B cell (primary cell): ENCODE measurements at regions not wholly inside any gene's neighbourhood (a gene's known extent, or its start where the extent isn't known, plus 50 kb on each side); places are given as distances from the start of the nearest gene placed in this dataset.

Experiments used
- EZH2 ChIP-seq: IDR thresholded peaks from 2 replicates; pipeline ENCODE4 v1.6.1; 2012; ENCODE audit warnings: borderline replicate concordance, low read depth, mild to moderate bottlenecking, moderate library complexity, low read length; ENCODE audit not compliant: insufficient read depth, poor library complexity, severe bottlenecking
- TF ChIP-seq, protein P1 (sequence below): fragments of 200-600 bp; IDR thresholded peaks from one replicate; pipeline ENCODE4 v1.8.0; 2022; ENCODE audit warnings: antibody characterized with exemption, mild to moderate bottlenecking

DNA sequence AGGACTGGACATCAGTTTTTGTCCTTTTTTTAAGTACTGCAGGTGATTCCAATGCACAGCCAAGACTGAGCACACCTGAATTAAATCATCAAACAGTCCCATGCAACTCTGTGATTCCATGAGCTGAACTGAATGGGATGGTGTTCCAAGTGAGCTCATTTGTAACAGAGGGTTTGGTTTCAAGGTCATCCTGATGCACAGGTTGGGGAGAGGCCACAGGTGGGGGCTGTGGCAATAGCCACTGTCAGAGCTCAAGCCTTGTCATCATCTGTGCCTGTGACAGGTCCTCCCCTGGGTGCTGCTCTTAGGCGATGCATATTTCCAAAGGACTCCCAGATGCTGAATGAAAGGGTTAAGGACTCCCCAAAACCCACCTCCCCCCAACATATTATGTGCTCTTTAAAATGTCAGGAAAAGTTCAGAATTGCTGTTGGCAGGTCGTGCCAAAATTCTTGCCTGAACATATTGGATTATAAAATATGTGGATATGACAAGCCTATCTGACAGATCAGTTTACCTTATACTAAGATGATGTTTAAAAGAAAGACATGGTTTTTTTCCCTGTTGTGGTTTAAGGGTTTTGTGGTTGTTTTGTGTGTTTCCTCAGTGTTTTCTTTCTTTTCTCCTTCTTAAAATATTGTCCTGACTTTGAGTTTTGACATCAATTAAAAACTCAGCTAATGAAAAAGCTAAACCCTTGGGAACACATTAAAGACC lies 263.5 kb upstream of the SIX2 start:
- TF ChIP-seq, protein P1, sequence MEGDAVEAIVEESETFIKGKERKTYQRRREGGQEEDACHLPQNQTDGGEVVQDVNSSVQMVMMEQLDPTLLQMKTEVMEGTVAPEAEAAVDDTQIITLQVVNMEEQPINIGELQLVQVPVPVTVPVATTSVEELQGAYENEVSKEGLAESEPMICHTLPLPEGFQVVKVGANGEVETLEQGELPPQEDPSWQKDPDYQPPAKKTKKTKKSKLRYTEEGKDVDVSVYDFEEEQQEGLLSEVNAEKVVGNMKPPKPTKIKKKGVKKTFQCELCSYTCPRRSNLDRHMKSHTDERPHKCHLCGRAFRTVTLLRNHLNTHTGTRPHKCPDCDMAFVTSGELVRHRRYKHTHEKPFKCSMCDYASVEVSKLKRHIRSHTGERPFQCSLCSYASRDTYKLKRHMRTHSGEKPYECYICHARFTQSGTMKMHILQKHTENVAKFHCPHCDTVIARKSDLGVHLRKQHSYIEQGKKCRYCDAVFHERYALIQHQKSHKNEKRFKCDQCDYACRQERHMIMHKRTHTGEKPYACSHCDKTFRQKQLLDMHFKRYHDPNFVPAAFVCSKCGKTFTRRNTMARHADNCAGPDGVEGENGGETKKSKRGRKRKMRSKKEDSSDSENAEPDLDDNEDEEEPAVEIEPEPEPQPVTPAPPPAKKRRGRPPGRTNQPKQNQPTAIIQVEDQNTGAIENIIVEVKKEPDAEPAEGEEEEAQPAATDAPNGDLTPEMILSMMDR: no peak
- TF ChIP-seq EZH2: no peak
